Ovary (tissue), 7 donors: ENCODE measurements at regions not wholly inside any gene's neighbourhood (a gene's known extent, or its start where the extent isn't known, plus 50 kb on each side); places are given as distances from the start of the nearest gene placed in this dataset.

Experiments
- DNase-seq, 5 donors: peaks; one replicate each; pipeline ENCODE4 v3.0.0-alpha.2; 2019 to 2020
- H3K27ac ChIP-seq, 2 donors: fragments of 200-600 bp; one replicate each; pipeline versions ENCODE4 v1.5.1 to v1.8.0; 2019 to 2022
- H3K27me3 ChIP-seq: fragments of 200-600 bp; one replicate; pipeline ENCODE4 v1.8.0; 2022
- H3K36me3 ChIP-seq: fragments of 200-600 bp; sonication (generic); one replicate; pipeline ENCODE4 v1.5.1; 2019
- H3K4me1 ChIP-seq: one replicate; pipeline ENCODE4 v1.8.1; 2013; ENCODE audit warnings: mild to moderate bottlenecking, moderate library complexity; ENCODE audit not compliant: insufficient read depth
- H3K4me3 ChIP-seq: fragments of 200-600 bp; sonication (generic); one replicate; pipeline ENCODE4 v1.5.1; 2017
- H3K9me3 ChIP-seq, 2 donors: fragments of 200-600 bp in 1 of 2; sonication (generic) in 1 of 2; one replicate each; pipeline versions ENCODE4 v1.5.1 to v1.8.1; 2013 to 2019; ENCODE audit warnings: mild to moderate bottlenecking in 1 of 2, moderate library complexity in 1 of 2
- CTCF ChIP-seq, 3 donors: fragments of 450-650 bp in 2 of 3; fragments of 200-600 bp in 1 of 3; IDR thresholded peaks; one replicate each; pipeline versions ENCODE4 v1.5.1 to v1.8.0; 2016 to 2022; ENCODE audit warnings: antibody characterized with exemption in 3 of 3, mild to moderate bottlenecking in 1 of 3
- EP300 ChIP-seq: sonication (generic); formaldehyde crosslinking; IDR thresholded peaks from one replicate; pipeline ENCODE4 v1.6.1; 2017; ENCODE audit warnings: antibody characterized with exemption
- POLR2A ChIP-seq: fragments of 450-650 bp; IDR thresholded peaks from one replicate; pipeline ENCODE4 v1.6.1; 2017; ENCODE audit warnings: antibody characterized with exemption, mild to moderate bottlenecking, moderate library complexity
- WGBS, 3 donors: extraction: QIAGEN DNeasy Blood & Tissue Kit in 1 of 3; methylation state at CpG; one replicate each; pipeline versions ENCODE4 v1.1.5 to v1.1.7; 2013 to 2017; 5-methylcytosine and 5-hydroxymethylcytosine counted together
- intact Hi-C, 4 donors: fragments of 100-400 bp; cut with DNase I; formaldehyde crosslinking; loops; one replicate each; pipeline versions ENCODE4 v1.11.0 to v1.15.1; 2022 to 2023
- donor health status: DM: no; HTN: no; CAD: no; lungs with moderate emphysema.
- donor health status: DM: no; HTN: no; CAD: no.
- donor health status: Bipolar disorder and iron deficiency.
- donor health status: DM: no; HTN: no; CAD: no.
- donor health status: DM: yes; HTN: yes; CAD: no.

DNA sequence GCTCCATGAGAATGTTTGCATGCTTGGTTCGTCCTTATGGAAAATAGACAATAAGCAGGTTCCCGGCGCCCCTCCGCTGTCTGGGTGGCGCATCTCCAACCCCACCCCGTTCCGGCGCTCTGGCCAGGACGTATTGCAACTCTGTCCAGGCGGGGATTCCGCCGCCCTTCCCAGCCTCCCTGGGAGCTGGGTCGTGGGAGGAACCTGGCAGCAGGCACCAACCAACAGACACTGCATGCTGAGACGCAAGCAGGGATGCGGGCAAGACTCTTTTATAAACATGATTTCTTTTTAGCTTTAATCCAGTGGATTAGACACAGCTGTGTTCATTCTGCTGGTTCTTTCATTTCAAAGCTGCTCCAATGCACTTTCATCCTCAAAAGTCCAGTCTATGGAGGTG, 240.2 kb downstream of the SH3BP4 start:
- H3K27me3 ChIP-seq = no peaks in the 10 kb centered on the region
- H3K36me3 ChIP-seq = no peaks in the 10 kb centered on the region
- H3K9me3 ChIP-seq = no peaks in the 10 kb centered on the region
- 14 to 33% (median 24%) methylated on average over 15 of the region's 15 CpGs for WGBS, 3 donors
- no peak overlapping the region for H3K27ac ChIP-seq
- DNase-seq = peak in 3 of 5 donors; percentile 20 to 52 (median 25)
- H3K4me1 ChIP-seq = no peaks in the 10 kb centered on the region
- intact Hi-C loops = no loop called here
- no peak overlapping the region for H3K4me3 ChIP-seq
- TF ChIP-seq POLR2A = no peak
- TF ChIP-seq EP300 = no peak
- no peak for TF ChIP-seq CTCF (IDR thresholded peaks at IDR 0.05)

DNA sequence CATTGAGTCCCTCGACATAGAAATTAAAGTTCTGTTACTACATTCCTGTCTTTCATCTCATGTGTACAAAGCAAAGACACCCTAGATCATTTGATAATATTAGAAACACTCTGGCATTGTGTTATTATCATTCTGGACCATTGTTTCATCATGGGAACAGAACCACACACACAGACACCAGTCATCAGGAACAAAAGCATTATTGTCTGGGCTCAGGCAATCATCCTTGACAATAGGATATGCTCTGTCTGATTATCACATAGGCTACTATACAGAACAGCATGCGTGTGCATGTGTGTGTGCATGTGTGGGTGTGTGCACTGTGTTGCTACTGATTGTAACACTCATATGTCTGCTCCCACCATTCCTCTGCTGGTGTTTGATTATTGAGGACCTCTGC, 242.5 kb downstream of the SH3BP4 start:
- intact Hi-C loops = no loop called here
- Histone ChIP-seq H3K4me1 (no peaks in the 10 kb centered on the region), H3K4me3 (no peak overlapping the region), H3K27ac (no peak overlapping the region), H3K9me3 (no peaks in the 10 kb centered on the region), H3K27me3 (no peaks in the 10 kb centered on the region), H3K36me3 (no peaks in the 10 kb centered on the region)
- WGBS, 3 donors = 83 to 98% (median 89%) methylated on average over 2 of the region's 2 CpGs
- TF ChIP-seq CTCF (IDR thresholded peaks at IDR 0.05) (no peak), POLR2A (no peak), EP300 (no peak)
- DNase-seq = no peak

DNA sequence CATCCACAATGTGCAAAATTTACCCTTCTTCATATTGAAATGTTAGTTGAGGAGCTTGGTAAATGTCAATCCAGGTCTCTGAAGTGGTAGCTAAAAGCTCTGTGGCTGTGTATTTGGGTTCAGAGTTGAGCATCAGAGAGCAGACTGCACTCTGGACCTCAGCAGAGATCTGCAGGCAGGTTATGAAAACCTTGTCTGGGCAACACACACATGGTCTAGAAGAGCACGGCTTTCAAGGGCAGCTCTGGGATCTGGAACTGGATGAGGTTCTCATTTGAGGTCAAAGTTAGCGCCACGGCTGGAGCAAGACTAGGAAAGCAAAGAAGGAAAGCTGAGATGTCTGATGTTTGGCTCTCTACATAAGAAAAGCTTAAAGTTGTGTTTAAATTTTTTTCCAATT, 243.0 kb downstream of the SH3BP4 start:
- TF ChIP-seq CTCF (IDR thresholded peaks at IDR 0.05) = no peak
- no peak for TF ChIP-seq EP300
- TF ChIP-seq POLR2A = no peak
- intact Hi-C loops = no loop called here
- no peaks in the 10 kb centered on the region for H3K4me1 ChIP-seq
- no peak for DNase-seq
- no peak overlapping the region for H3K27ac ChIP-seq
- no peaks in the 10 kb centered on the region for H3K27me3 ChIP-seq
- no peak overlapping the region for H3K4me3 ChIP-seq
- H3K36me3 ChIP-seq = no peaks in the 10 kb centered on the region
- no peaks in the 10 kb centered on the region for H3K9me3 ChIP-seq
- WGBS, 3 donors = 39 to 49% (median 43%) methylated on average over 3 of the region's 3 CpGs

DNA sequence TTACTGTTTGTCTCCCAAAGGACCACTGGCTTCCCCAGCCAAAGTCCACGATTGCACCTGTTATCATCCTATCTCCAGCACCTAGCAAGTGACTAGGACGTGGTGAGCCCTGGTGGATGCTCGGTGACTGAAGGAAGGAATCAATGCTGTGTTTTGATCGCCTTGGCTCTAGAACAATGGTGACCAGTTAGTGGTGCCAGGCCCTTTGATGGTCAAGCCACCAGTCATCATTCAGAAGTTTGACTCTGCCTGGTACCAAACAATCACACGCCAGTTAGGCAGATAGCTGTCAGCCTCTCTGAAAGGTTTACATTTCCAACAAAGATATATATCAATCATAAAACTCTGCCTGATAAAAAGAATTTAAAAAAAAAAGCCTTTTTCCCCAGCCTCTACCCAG, 244.1 kb downstream of the SH3BP4 start:
- Histone ChIP-seq H3K36me3 (no peaks in the 10 kb centered on the region), H3K27ac (no peak overlapping the region), H3K27me3 (no peaks in the 10 kb centered on the region), H3K4me1 (no peaks in the 10 kb centered on the region), H3K4me3 (no peak overlapping the region), H3K9me3 (no peaks in the 10 kb centered on the region)
- intact Hi-C loops = no loop called here
- TF ChIP-seq EP300 (no peak), POLR2A (no peak), CTCF (IDR thresholded peaks at IDR 0.05) (no peak)
- 88 to 96% (median 92%) methylated on average over 5 of the region's 5 CpGs for WGBS, 3 donors
- no peak for DNase-seq

DNA sequence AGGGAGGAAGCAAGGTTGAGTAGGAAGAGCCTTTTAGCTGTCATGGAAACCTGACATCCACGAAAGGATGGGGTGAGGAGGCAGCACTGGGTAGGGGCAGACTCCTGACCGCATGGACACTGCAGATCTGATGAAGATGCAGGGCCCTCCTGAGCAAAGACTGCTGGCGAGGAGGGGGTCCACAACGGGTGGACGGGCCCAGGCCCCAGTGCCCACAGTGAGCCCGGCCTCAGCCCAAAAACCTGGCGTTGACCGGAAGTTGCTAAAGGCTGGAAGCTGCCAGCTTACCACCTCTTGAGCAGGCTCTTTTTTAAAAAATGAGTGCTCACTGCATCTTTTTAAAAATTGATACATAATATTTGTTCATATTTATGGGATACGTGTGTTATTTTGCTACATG, 247.3 kb downstream of the SH3BP4 start:
- no peak for DNase-seq
- TF ChIP-seq POLR2A = no peak
- no peak for TF ChIP-seq EP300
- no peak for TF ChIP-seq CTCF (IDR thresholded peaks at IDR 0.05)
- Histone ChIP-seq H3K9me3 (no peaks in the 10 kb centered on the region), H3K4me1 (no peaks in the 10 kb centered on the region), H3K27ac (no peak overlapping the region), H3K4me3 (no peak overlapping the region), H3K27me3 (no peaks in the 10 kb centered on the region), H3K36me3 (no peaks in the 10 kb centered on the region)
- intact Hi-C loops = no loop called here
- 87 to 96% (median 92%) methylated on average over 9 of the region's 9 CpGs for WGBS, 3 donors
